ENCODE measurements at regions not wholly inside any gene's neighbourhood (a gene's known extent, or its start where the extent isn't known, plus 50 kb on each side); places are given as distances from the start of the nearest gene placed in this dataset.
"Not testable (repeated sequence)": the region's sequence is repeated elsewhere in the genome, so short reads cannot be mapped to it uniquely, and the experiment has no call there.

DNA sequence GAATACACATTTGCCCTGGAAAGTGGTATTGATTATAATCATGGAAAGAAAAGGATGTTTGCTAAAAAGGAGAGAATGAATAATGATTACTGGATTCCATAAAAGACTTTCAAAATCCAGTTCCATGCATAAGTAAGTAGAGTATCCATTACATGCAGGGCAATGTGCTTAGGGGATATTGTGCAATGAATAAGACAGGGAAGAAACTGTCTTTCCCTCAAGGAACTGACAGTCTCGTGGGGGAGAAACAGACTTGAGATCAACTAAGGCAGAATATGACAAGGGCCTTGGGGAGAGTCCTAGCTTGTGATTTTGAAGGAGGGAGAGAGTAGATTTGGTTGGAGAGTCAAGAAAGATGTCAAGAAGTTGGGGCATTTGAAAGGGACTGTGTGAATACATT lies 130.6 kb downstream of the SPP2 start:
- no peak for DNase-seq

DNA sequence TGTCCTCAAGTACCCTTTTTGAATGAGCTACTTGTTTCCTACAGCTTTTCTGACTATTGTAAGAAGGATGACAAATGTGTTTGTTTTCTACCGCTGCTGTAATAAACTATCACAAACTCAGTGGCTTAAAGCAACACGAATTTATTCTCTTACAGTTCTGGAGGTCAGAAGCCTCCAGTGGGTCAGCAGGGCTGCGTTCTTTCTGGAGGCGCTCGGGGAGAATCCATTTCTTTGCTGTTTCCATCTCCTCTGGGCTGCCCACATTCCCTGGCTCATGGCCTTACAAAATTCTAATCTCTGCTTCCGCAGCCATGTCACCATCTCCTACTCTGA lies 128.5 kb downstream of the SPP2 start:
- no peak for DNase-seq

DNA sequence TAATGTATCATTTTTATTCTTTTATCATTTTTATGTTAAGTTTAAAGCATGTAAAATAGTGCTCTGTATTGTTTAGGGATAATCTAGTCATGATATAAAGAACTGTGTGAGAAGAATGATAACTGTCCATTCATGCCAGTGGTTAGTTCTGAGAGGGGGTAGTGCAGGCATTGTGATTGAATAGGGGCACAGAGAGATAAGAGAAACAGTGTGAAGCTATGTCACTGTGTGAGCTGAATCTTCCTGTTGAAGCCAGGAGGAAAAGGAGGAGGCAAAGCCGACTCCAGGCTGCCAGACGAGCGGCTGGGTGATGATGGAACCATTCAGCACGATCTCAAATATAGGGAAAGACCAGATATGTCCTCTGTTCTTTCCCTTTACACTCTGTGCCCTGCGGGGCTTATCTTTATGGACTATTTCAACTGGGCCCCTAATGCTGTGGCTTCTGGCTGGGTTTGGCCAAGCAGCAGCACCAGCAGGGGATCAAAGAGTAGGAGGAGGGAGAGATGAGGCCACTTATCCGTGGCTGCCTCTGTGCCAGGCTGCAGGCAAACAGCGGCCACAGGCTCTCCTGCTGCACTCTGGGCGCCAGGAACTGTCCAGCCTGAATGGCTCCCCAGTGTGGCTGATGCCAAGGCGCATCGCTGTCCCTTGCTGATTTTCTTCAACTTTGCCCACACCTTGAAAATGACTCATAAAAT lies 128.0 kb downstream of the SPP2 start:
- no peak for DNase-seq

DNA sequence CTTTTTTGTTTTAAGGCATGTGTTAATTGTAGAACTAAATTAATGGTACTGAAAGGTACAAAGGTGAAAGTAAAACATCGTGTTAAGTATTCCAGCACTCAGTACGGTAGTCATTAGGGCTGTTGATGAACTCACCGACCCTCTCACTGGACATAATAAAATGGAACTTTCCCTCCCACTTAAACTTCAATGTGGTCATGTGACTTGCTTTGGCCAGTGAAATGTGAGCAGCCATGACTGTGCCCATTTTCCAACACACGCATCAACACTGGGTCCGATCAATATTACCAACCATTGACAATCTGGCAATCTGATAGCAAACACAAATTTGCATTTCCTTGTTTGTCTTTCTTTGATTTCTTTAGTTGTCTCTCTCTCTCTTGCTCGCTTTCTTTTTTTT lies 125.1 kb downstream of the SPP2 start:
- DNase-seq, result no peak

DNA sequence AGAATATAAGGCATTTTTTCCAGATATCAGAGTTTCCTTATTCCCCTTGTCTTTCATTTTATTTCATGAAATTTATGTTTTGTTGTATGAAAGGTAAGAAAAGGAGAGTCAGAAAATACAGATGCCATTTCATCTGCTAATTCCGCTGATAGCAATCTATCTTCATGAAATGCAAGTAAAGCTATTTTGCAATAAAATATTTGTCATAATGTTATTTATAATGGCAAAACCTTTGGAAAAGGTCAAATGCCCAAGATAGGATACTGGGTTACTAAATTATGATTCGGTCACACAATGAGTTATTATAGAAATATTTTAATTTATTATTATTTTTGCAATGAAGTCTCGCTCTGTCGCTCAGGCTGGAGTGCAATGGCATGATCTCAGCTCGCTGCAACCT lies 124.2 kb downstream of the SPP2 start:
- DNase-seq, result no peak

DNA sequence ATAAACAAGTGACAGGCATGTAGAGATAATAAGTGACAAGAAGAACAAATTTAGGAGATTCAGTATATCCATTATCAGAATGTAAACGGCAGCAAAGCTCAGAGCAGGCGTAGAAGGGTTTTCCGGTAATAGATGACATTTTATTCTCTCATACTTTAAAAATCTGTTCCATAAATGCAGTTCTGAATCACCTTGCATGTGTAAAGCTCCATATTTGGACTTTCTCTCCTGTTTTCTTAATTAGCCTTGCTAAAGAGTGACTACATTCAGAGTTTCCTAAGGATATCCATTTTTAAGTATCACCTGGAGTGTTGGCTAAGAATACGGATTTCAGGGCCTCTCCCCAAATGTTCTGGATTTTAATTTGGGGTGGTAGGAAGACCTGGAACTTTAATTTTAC lies 122.0 kb downstream of the SPP2 start:
- DNase-seq, result no peak

DNA sequence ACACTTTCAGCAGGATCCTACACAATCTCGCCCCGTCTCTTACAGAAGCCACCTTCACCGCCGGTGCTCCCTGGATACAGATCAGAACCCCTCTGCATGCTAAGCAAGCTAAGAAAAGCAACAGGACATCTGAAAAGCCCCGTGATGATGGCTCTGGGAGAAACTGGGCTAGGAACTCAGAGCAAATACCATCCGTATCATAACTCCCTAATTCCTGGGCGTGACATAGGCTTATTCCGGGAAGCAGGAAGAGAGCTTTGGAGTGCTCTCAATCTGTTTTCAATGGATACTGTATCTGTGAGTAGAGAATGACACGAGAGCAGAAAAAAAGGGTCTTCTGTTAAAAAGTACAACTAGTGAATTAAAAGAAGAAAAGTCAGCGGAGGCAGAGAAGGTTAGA lies 121.6 kb downstream of the SPP2 start:
- DNase-seq, result no peak

DNA sequence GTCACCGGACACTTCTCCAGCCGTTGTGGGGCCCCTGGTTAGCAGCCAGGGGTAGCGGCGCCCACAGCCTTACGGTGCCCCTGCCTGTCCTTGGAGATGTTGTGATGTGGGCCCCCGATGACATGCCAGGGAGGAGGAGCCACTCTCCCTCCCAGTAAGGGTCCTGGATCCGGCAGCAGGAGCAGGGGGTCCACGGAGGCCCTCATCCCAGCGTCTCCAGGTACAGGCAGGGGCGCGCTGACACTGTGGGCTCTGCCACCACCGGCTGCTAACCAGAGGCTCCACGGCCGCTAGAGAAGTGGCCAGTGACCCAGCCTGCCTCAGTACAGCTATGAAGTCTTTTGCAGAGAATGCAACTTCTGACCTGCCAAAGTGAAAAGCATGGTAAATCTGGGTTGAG lies 121.2 kb downstream of the SPP2 start:
- DNase-seq, result no peak

DNA sequence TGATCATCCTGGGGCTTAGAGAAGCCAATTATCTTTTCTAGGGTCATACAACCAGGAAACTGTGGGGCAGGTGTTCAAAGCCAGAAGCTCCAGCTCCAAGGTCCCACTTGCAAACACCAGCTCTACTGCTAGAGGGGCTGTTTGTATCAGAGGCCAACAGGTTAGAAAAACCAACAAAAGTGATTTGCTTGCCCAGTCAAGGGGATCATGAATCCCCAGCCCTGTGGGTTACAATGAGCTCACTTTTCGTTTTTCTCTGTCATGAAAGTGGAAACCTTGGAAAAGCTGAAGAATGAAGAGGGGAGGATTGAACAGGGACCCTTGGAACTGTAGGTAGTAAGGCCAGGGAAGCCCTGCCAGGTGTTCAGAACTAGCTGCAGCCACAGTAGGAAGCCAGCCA lies 119.2 kb downstream of the SPP2 start:
- no peak for DNase-seq

DNA sequence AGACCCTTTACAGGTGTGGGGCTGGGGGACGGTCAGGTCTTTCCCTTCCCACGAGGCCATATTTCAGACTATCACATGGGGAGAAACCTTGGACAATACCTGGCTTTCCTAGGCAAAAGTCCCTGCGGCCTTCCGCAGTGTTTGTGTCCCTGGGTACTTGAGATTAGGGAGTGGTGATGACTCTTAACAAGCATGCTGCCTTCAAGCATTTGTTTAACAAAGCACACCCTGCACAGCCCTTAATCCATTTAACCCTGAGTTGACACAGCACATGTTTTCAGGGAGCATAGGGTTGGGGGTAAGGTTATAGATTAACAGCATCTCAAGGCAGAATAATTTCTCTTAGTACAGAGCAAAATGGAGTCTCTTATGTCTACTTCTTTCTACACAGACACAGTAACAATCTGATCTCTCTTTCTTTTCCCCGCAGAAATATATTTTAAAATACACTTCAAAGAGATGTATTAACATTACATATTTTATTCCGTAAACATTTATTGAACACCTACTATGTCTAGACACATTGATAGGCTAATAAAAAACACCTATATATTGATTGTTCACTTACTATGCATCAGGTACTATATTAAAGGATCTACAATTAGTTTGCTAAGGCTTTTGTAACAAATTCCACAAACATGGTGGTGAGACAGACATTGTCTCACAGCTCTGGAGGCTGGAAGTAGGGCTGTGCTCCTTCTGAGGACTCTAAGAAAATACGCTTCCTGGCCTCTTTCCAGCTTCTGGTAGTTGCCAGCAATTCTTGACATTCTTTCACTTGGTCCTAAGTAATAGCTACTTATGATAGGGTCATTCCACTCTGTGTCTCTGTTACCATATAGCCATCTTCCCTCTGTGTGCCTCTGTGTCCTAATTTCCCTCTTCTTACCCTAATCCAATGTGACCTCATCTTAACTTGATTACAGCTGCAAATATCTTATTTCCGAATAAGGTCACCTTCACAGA lies 118.4 kb downstream of the SPP2 start:
- DNase-seq, result not testable (repeated sequence)

DNA sequence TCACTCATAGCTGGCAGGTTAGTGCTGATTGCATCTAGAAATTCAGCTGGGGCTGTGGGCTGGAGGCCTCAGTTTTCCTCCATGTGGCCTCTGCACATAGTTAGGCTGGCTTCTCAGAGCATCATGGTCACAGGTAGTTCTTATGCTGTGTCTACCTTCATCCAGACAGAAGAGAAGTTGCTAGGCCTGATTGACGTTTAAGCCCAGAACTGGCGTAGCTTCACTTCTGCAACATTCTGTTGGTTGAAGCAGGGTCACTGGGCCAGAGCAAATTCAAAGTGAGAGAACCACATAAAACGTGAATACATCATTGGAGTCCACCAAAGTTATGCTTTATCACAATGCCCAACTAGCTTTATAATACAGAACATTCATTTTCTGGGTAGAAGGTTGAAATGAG lies 116.0 kb downstream of the SPP2 start:
- no peak for DNase-seq

DNA sequence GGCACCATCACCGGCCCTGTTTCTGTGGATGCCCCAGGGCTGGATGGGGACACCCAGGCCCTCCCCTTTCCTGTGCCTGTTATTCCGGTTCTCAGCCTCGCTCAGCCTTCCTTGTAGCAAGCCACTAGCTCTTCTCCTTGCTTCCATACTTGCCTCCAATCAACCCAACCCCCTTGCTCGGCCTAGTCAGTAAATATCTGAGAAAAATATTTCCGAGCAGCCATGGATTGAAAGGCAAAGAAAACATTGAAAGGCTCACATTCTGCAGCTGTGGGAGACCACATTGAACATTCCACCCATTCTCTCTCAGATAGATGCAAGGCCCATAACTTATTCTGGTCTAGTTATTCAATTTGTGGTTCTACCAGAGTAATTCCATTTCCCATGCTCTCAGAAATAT lies 114.9 kb downstream of the SPP2 start:
- no peak for DNase-seq

DNA sequence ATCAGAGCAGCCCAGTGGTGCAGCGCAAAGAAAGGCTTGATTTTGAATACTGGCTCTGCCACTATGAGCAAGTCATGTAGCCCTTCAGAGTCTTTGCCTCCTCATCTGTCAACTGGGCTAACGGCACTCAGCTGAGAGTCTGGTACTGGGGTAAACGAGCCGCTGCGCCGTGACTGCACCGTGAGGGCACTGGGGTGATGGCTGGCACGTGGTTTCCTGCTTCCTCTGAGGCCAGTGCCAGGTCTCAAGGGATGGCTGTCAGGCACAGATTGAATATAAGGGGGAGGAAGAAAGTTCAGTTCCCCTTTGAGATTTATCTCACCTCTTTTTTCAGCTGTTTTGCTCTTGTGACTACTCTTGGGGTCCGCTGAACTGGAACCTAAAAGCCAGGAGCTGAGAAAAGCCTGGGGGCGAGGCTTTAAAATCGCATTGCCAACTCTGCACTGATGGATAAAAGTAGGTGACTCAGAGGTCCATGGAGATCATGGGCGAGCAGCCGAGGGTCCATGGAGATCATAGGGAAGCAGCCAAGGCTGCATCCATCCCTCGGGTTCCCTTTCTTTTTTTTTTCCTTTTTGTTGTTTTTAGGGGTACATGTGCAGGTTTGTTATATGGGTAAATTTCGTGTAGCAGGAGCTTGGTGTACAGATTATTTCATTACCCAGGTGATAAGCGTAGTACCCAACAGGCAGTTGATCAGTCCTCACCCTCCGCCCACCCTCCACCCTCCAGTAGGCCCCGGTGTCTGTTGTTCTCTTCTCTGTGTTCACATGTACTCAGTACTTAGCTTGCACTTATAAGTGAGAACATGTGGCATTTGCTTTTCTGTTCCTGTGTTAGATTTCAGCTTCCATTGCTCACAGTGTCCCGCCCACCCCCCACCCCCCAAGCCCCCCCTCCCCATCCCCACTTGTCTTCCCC lies 114.3 kb downstream of the SPP2 start:
- no peak for DNase-seq

DNA sequence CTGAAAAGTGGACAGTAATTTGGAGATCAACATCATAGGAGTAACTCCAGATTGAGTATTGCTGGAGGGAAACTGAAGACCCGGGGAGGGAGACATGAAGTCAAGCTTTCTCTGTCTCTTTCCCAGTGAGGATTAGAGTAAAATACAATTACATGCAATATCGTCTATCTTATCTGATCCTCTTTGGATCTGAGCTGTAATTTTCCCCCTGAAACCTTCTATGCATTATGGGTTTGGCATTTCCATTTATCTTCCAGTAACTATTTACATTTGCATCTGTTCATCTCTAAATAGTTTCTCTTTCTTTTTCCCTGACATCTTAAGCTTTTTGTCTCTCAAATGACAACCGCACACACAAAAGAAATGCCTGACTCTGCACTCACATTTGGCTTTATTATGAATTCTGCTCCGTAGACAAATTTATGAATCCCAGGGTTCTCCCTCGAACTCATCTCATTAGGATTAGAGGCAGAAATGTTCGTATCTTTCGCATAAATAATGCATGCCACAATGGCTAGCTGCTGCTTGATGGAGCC lies 113.1 kb downstream of the SPP2 start:
- DNase-seq, result no peak

DNA sequence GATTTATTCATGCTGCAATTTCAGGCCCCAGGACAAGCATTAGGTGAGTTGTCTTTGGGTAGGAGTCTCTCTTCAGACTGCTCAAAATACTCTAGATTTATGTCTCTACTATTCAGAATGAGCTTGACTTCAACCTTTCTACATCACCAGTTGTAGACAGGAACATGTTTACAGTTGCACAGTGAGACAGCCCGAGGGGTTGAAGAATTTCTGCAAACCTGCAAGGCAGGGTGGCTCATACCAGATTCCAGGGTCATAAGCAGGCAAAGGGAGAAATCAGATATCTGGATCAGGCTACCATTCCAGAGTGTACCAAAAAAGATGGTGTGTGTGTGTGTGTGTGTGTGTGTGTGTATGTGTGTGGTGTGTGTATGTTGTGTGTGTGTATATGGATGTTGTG lies 112.4 kb downstream of the SPP2 start:
- DNase-seq, result no peak

DNA sequence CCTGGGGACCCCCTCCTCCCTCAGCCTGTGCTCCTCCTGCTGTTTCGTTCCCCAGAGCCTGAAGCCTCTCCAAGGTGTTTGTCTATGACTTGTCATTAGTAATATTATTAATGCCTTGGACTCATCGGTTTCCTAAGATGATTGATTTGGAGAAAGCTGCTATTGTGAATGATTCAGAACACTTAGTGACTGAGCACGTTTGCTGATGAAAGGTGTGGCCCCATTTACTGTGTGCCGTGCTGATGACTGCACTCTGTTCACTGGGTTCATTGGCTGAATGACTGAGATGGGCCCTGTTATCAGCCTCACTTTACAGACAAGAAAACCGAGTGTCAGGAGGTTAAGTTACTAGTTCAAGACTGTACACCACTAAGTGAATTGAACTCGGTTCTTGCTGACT lies 111.4 kb downstream of the SPP2 start:
- no peak for DNase-seq

DNA sequence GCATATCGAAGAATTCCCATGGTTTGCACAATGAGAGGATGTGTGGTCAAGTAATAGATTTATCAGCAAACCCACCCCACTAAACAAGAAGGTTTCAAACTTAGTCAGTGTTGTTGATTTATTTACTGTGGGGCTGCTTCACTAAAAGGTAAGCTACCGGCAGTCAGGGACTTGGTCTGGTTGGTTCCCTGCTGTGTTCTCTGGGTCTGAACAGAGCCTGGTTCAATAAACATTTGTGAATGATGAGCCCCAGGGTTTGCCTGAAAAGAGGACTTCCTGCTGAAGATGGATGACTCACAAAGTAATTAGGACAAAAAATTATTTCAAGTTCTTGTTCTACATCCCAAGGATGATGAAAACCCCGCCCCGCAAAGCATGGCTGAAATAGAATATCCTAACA lies 108.3 kb downstream of the SPP2 start:
- DNase-seq, result no peak

DNA sequence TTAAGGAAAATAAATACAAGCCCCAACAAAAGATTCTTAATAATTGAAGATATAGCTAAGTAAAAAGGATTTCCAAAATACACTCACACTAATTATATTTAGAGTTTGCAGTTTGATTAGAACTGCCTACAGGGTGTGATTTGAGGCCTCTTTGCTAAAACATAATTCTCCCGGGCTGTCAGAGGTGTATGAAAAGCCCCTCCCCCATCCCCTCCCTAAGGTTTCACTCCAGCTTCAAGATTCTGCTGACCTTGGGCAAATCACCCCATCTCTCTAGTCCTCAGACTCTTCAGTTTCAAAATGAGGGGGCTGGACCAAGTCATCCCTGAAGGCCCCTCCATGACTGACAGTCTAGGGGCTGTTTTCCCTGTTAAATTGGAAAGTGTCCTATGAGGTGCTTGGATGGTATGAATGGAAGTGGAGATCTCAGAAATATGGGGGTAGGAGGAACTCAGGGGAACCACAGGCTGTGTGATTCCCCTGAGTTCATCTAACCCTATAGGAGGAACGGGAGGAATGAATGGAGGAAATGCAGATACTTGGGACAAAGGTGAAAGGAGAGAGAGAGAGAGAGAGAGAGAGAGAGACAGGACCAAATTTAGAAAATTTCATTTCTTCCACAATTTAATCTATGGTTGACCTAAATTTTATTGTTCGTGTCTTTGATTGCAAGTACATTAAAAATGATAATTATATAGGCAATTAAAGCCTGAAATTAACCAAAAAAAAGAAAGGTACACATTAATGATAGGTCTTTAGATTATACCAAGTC lies 107.5 kb downstream of the SPP2 start:
- no peak for DNase-seq

DNA sequence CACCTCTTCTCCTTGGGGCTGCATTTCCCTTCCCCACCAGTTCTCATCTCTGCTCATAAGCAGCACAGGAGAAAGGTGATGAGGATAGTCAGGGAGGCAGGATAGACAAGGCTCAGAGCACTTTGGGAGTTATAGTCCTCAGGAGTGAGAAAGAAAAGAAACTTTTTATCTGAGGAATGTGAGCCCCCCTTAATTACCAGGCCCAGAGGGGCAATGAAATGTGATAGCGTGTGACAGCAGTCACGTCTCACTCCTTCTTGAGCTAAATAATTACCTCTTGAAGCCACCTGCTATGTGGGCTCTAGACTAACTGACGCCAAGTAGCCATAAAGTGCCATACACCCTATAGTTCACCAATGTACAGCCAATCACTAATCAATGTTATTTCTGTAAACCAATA lies 105.8 kb downstream of the SPP2 start:
- DNase-seq, result no peak

DNA sequence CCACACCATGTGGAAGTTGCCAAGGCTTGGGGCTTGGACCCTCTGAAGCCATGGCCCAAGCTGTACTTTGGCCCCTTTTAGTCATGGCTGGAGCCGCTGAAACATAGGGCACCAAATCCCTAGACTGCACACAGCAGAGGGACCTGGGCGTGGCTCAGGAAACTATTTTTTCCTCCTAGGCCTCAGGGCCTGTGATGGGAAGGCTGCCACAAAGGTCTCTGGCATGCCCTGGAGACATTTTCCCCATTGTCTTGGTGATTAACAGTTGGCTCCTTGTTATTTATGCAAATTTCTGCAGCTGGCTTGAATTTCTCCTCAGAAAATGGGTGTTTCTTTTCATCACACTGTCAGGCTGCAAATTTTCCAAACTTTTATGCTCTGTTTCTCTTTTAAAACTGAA lies 102.3 kb downstream of the SPP2 start:
- DNase-seq, result not testable (repeated sequence)

DNA sequence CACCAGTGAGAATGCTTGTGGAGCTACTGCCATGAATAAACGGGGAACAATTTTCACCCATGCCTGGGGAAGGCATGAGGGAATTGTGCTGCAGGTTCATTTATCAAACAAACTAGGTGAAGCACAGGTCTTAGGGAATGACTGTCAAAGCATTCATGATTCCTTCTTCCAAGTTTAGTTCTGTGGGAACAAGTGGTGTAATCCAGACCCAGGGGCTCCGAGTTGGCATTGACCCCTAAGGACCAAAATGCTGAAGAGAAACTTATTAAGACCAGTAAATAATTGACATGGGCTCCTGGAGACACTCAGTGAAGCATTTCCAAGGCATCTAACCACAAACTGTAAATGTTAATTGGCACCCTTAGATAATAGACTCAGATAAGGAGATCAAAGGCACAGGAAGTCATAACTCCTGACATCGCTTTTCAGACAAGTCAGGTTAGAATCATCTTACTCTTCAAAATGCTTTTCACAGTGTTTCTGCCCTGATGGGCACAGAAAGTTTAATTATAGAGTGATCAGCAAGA lies 96.9 kb downstream of the SPP2 start:
- no peak for DNase-seq

Measured in NCI-H2081 treated with DMSO at 0.1 percent for 48 hours (cell line).